ENCODE measurements at regions not wholly inside any gene's neighbourhood (a gene's known extent, or its start where the extent isn't known, plus 50 kb on each side); places are given as distances from the start of the nearest gene placed in this dataset.
"Not testable (repeated sequence)": the region's sequence is repeated elsewhere in the genome, so short reads cannot be mapped to it uniquely, and the experiment has no call there.

DNA sequence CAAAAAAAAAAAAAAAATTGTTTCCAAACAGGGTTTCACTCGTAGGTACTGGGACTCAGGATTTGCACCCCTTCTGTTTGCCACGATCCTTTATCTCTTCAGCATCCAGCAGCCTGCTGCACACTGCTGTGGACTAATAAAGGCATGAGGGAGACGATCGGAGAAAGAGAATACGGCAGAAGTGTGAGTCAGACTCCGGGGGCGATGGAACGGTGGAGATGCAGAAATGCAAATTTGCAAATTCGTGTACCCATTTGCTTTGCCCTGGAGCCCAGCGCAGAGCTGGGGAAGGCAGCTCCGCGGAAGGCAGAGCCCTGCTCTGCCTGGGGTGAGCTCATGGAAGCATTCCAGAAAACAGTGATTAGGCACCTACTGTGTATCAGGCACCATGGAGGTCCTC lies 270.3 kb downstream of the ASMT start:
- no peak overlapping the region for H3K4me3 ChIP-seq
- H4K20me1 ChIP-seq = no peaks in the 10 kb centered on the region
- no peak overlapping the region for H3K4me2 ChIP-seq
- no peak overlapping the region for H3K9ac ChIP-seq
- H3K27me3 ChIP-seq = no peaks in the 10 kb centered on the region
- no peak overlapping the region for H3K27ac ChIP-seq
- TF ChIP-seq Cebpa-rat (IDR thresholded peaks at IDR 0.05) = no peak
- no peaks in the 10 kb centered on the region for H3K4me1 ChIP-seq
- no peaks in the 10 kb centered on the region for H3K9me3 ChIP-seq
- no peaks in the 10 kb centered on the region for H3K36me3 ChIP-seq

GRCh38 chrX:1888305-1888704 lies 273.4 kb downstream of the ASMT start:
- H3K36me3 ChIP-seq, H3K4me3 ChIP-seq, H3K4me2 ChIP-seq, H3K27ac ChIP-seq, H3K27me3 ChIP-seq, H3K9me3 ChIP-seq, H4K20me1 ChIP-seq, H3K4me1 ChIP-seq, H3K9ac ChIP-seq: not testable (repeated sequence)

- no peaks in the 10 kb centered on the region for H4K20me1 ChIP-seq
- H3K4me3 ChIP-seq = no peak overlapping the region
- peaks cover 12% of the 10 kb centered on the region; the same call in 1 of the 2 replicates for H3K4me1 ChIP-seq
- no peak overlapping the region for H3K27ac ChIP-seq
- no peak overlapping the region for H3K9ac ChIP-seq
- H3K27me3 ChIP-seq = no peaks in the 10 kb centered on the region
- H3K4me2 ChIP-seq = no peak overlapping the region
- no peak for TF ChIP-seq Cebpa-rat (IDR thresholded peaks at IDR 0.05)
- no peaks in the 10 kb centered on the region for H3K36me3 ChIP-seq
- H3K9me3 ChIP-seq = no peaks in the 10 kb centered on the region
Measured at GRCh38 chrX:1894026-1894294, 279.1 kb downstream of the ASMT start.

DNA sequence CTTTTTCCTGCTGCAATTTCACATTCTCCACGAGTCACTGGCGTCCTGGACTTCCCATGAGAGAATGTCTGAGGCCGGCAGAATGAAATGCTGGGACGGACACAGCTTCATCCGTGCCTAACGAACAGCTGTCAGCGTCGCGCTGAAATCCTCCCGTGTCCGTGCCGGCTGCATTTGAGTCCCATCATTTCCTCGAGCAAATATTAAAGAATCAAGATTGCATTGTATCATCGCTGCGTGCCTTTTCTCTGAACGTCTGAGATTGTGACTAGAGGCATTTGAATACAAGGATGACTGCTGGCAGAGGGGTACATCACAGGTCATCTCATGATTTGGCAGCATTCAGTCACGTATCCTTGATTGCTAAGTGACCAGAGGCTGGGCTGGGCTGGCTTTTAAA lies 279.9 kb downstream of the ASMT start:
- no peak overlapping the region for H3K4me3 ChIP-seq
- H4K20me1 ChIP-seq = no peaks in the 10 kb centered on the region
- peaks cover 7% of the 10 kb centered on the region; the same call in 1 of the 2 replicates for H3K9me3 ChIP-seq
- H3K4me1 ChIP-seq = peaks cover 12% of the 10 kb centered on the region; the same call in 1 of the 2 replicates
- no peak for TF ChIP-seq Cebpa-rat (IDR thresholded peaks at IDR 0.05)
- H3K27ac ChIP-seq = no peak overlapping the region
- H3K4me2 ChIP-seq = peak overlapping the region; percentile 43
- no peak overlapping the region for H3K9ac ChIP-seq
- no peaks in the 10 kb centered on the region for H3K27me3 ChIP-seq
- H3K36me3 ChIP-seq = no peaks in the 10 kb centered on the region

DNA sequence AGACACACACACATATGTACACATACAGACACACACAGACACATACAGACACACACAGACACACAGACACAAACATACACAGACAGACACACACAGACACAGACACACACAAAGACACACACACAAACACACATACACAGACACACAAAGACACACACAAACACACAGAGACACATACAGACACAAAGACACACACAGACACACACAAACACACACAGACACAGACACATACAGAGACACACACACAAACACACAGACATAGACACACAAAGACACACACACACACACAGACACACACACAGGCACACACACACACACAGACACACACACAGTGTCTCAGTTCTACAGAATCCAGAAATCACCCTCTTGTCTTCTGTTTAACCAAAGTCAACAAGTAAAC lies 280.7 kb downstream of the ASMT start:
- H3K36me3 ChIP-seq = no peaks in the 10 kb centered on the region
- no peak overlapping the region for H3K27ac ChIP-seq
- H3K4me3 ChIP-seq = no peak overlapping the region
- H3K9ac ChIP-seq = no peak overlapping the region
- H3K4me2 ChIP-seq = peak overlapping the region; percentile 43; the same call in 1 of the 2 replicates
- no peaks in the 10 kb centered on the region for H4K20me1 ChIP-seq
- no peaks in the 10 kb centered on the region for H3K27me3 ChIP-seq
- no peak for TF ChIP-seq Cebpa-rat (IDR thresholded peaks at IDR 0.05)
- H3K9me3 ChIP-seq = peaks cover 10% of the 10 kb centered on the region; the same call in 1 of the 2 replicates
- peaks cover 12% of the 10 kb centered on the region; the same call in 1 of the 2 replicates for H3K4me1 ChIP-seq

- H3K27me3 ChIP-seq = no peaks in the 10 kb centered on the region
- peaks cover 10% of the 10 kb centered on the region; the same call in 1 of the 2 replicates for H3K9me3 ChIP-seq
- H3K27ac ChIP-seq = no peak overlapping the region
- no peaks in the 10 kb centered on the region for H4K20me1 ChIP-seq
- TF ChIP-seq Cebpa-rat (IDR thresholded peaks at IDR 0.05) = no peak
- no peak overlapping the region for H3K4me2 ChIP-seq
- no peaks in the 10 kb centered on the region for H3K36me3 ChIP-seq
- H3K9ac ChIP-seq = no peak overlapping the region
- peaks cover 7% of the 10 kb centered on the region; the same call in 1 of the 2 replicates for H3K4me1 ChIP-seq
- no peak overlapping the region for H3K4me3 ChIP-seq
Measured at GRCh38 chrX:1899841-1900240, 285.0 kb downstream of the ASMT start.

DNA sequence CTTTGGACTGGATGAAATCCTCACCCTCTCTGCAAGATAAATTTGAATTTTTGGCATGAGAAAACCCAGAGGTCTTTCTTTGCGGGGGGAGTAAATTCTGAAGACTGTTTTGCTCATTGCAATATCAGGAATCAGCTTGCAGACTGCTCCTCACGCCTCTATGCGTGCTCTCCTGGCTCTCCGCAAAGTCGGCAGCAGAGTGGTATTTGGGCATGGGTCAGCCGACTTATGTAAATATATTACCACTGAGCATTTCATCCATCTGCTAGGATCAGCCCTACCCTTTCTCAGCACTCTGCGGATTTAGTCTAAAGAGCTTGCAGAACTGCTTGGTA lies 288.0 kb downstream of the ASMT start:
- no peak for TF ChIP-seq Cebpa-rat (IDR thresholded peaks at IDR 0.05)
- no peaks in the 10 kb centered on the region for H3K36me3 ChIP-seq
- H3K4me3 ChIP-seq = no peak overlapping the region
- H3K4me2 ChIP-seq = no peak overlapping the region
- H4K20me1 ChIP-seq = no peaks in the 10 kb centered on the region
- peaks cover 17% of the 10 kb centered on the region; the same call in 1 of the 2 replicates for H3K9me3 ChIP-seq
- no peak overlapping the region for H3K27ac ChIP-seq
- no peaks in the 10 kb centered on the region for H3K27me3 ChIP-seq
- H3K4me1 ChIP-seq = no peaks in the 10 kb centered on the region
- H3K9ac ChIP-seq = no peak overlapping the region

DNA sequence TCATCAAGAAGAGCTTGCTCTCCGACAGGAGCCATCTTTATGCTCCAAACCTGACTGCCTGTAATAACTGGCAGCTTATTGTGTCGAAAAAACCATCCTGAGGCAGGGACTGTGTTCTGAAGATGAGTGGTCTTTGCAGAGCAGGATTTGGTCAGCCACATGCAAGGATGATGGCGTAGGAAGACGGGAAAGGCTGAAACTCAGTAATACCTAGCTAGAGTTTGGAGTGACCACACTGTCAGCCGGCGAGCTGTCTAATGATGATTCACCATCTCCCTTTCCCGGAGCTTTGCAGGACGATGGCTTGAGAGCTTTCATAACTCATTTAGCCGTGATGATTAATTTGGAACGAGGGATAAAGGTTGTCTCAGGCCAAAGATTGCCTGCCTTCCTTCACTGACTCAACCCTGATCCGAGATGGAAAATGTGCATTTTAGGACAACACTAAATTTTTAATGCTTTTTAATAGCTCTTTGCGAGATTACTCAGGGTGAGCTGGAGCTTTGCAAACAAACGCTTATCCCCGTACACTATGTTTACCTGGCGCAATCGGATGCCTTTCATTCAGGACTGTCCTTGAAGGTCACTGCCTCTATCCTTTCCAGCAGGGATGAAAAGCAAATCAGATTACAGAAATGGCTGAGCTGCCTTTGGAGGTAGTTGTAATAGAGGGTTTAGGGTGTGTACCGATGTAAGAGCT lies 288.5 kb downstream of the ASMT start:
- no peak for TF ChIP-seq Cebpa-rat (IDR thresholded peaks at IDR 0.05)
- H3K27ac ChIP-seq = no peak overlapping the region
- no peaks in the 10 kb centered on the region for H3K4me1 ChIP-seq
- H3K36me3 ChIP-seq = no peaks in the 10 kb centered on the region
- no peak overlapping the region for H3K9ac ChIP-seq
- H4K20me1 ChIP-seq = no peaks in the 10 kb centered on the region
- no peak overlapping the region for H3K4me3 ChIP-seq
- peaks cover 17% of the 10 kb centered on the region for H3K9me3 ChIP-seq
- no peak overlapping the region for H3K4me2 ChIP-seq
- no peaks in the 10 kb centered on the region for H3K27me3 ChIP-seq

DNA sequence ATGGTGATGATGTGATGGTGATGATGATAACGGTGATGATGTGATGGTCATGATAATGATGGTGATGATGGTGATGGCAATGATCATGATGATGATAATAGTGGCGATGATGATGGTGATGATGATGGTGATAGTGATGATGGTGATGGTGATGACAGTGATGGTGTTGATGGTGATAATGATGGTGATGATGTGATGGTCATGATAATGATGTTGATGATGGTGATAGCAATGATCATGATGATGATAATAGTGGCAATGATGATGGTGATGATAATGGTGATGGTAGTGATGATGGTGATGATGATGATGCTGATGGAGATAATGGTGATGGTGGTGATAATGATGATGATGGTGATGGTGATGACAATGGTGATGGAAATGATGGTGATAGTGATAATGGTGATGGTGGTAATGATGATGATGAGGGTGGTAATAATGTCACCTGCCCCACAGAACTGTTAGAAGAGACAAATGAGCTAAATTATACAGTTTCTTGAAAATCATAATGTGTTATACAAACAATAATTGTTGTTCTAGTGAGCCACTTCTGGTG lies 289.9 kb downstream of the ASMT start:
- no peak overlapping the region for H3K27ac ChIP-seq
- peaks cover 11% of the 10 kb centered on the region for H3K9me3 ChIP-seq
- no peaks in the 10 kb centered on the region for H3K27me3 ChIP-seq
- H3K4me2 ChIP-seq = no peak overlapping the region
- peaks cover 7% of the 10 kb centered on the region; the same call in 1 of the 2 replicates for H3K4me1 ChIP-seq
- H3K36me3 ChIP-seq = no peaks in the 10 kb centered on the region
- no peak overlapping the region for H3K9ac ChIP-seq
- no peaks in the 10 kb centered on the region for H4K20me1 ChIP-seq
- H3K4me3 ChIP-seq = no peak overlapping the region
- no peak for TF ChIP-seq Cebpa-rat (IDR thresholded peaks at IDR 0.05)

DNA sequence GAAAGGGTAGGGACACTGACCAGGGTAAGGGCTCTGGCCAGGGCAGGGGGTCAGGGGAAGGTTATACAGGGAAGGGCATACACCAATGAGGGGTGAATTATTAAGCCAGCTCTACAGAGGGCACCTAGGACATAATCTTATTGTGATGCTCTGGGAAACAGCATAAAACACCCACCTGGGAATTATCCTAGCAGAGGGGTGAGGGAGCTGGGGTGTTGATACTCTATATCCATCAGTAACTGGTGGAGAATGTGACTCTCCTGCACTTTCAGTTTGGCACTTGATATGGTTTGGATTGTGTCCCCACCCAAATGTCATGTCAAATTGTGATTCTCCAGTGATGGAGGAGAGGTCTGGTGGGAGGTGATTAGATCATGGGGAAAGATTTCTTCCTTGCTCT lies 291.2 kb downstream of the ASMT start:
- no peaks in the 10 kb centered on the region for H4K20me1 ChIP-seq
- H3K9me3 ChIP-seq = peaks cover 7% of the 10 kb centered on the region
- H3K36me3 ChIP-seq = no peaks in the 10 kb centered on the region
- peaks cover 8% of the 10 kb centered on the region; the same call in 1 of the 2 replicates for H3K4me1 ChIP-seq
- H3K4me3 ChIP-seq = no peak overlapping the region
- TF ChIP-seq Cebpa-rat (IDR thresholded peaks at IDR 0.05) = no peak
- no peak overlapping the region for H3K27ac ChIP-seq
- no peak overlapping the region for H3K4me2 ChIP-seq
- H3K9ac ChIP-seq = no peak overlapping the region
- no peaks in the 10 kb centered on the region for H3K27me3 ChIP-seq

DNA sequence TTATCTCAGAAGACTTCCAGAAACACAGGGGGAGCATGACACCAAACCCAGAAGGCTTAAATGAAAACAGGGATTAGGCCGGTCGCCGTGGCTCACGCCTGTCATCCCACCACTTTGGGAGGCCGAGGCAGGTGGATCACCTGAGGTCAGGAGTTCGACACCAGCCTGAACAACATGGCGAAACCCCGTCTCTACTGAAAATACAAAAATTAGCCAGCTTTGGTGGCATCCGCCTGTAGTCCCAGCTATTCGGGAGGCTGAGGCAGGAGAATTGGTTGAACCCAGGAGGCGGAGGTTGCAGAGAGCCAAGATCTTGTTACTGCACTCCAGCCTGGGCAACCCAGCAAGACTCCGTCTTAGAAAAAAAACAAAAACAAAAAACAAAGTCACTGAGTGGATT lies 294.1 kb downstream of the ASMT start:
- H4K20me1 ChIP-seq, H3K27ac ChIP-seq, H3K4me3 ChIP-seq, H3K4me1 ChIP-seq, H3K4me2 ChIP-seq, H3K9ac ChIP-seq, H3K9me3 ChIP-seq, H3K36me3 ChIP-seq, H3K27me3 ChIP-seq: not testable (repeated sequence)

Measured in BLaER1 (cell line).